A673 (cell line): ENCODE measurements at regions not wholly inside any gene's neighbourhood (a gene's known extent, or its start where the extent isn't known, plus 50 kb on each side); places are given as distances from the start of the nearest gene placed in this dataset.

Experiments used
- BruUV-seq: library from RNA; stranded (reverse); fragments of 400-500 nt; replicated peaks from 2 replicates; lab custom pipeline; 2021; lab: Mats Ljungman, UMichigan
- CTCF ChIA-PET: fragments of 300-600 bp; sonication (Branson Sonifier 250); formaldehyde crosslinking; loops from one replicate; lab custom pipeline; 2022; ENCODE audit warnings: antibody characterized with exemption; lab: Charles Lee
- POLR2A ChIA-PET: fragments of 300-600 bp; sonication (Branson Sonifier 250); formaldehyde crosslinking; loops from one replicate; lab custom pipeline; 2022; ENCODE audit warnings: antibody characterized with exemption; ENCODE audit not compliant: low non-redundant PET; lab: Charles Lee
- DNase-seq: peaks from one replicate; pipeline ENCODE4 v3.0.0-alpha.2; 2015; ENCODE audit warnings: low spot score
- H3K27ac ChIP-seq: fragments of 200-600 bp; sonication (generic); 2 replicates; pipeline ENCODE4 v1.5.1; 2016; ENCODE audit warnings: mixed run types, low read depth, mild to moderate bottlenecking, mixed read lengths, antibody characterized with exemption, low read length; ENCODE audit not compliant: poor library complexity, severe bottlenecking
- H3K27me3 ChIP-seq: fragments of 200-600 bp; sonication (generic); replicated peaks from 2 replicates; pipeline ENCODE4 v1.6.1; 2017; ENCODE audit warnings: mixed run types, low read depth, mild to moderate bottlenecking, mixed read lengths, antibody characterized with exemption, low read length; ENCODE audit not compliant: insufficient read depth, poor library complexity
- H3K36me3 ChIP-seq: fragments of 200-600 bp; sonication (generic); 2 replicates; pipeline ENCODE4 v1.6.1; 2016; ENCODE audit warnings: mixed run types, mild to moderate bottlenecking, mixed read lengths, antibody characterized with exemption, low read length; ENCODE audit not compliant: insufficient read depth, poor library complexity, severe bottlenecking
- H3K4me1 ChIP-seq: fragments of 200-600 bp; sonication (generic); 2 replicates; pipeline ENCODE4 v1.6.1; 2017; ENCODE audit warnings: mixed run types, mild to moderate bottlenecking, mixed read lengths, antibody characterized with exemption, low read length; ENCODE audit not compliant: insufficient read depth, poor library complexity, severe bottlenecking
- H3K4me3 ChIP-seq: fragments of 200-600 bp; sonication (generic); 2 replicates; pipeline ENCODE4 v1.5.1; 2016; ENCODE audit warnings: low read depth, mixed run types, mild to moderate bottlenecking, mixed read lengths, low read length; ENCODE audit not compliant: poor library complexity, severe bottlenecking
- H3K9me3 ChIP-seq: fragments of 200-600 bp; sonication (generic); 2 replicates; pipeline ENCODE4 v1.6.1; 2016; ENCODE audit warnings: mixed run types, low read depth, mild to moderate bottlenecking, mixed read lengths, antibody characterized with exemption, low read length; ENCODE audit not compliant: poor library complexity, severe bottlenecking
- EZH2 ChIP-seq: fragments of 200-600 bp; sonication (generic); IDR thresholded peaks from 2 replicates; pipeline ENCODE4 v1.6.1; 2017; ENCODE audit warnings: borderline replicate concordance, low read depth, mild to moderate bottlenecking, mixed read lengths, antibody characterized with exemption, low read length; ENCODE audit not compliant: poor library complexity, severe bottlenecking
- intact Hi-C: fragments of 100-400 bp; cut with micrococcal nuclease; formaldehyde crosslinking; loops from one replicate; pipeline ENCODE4 v1.10.0; 2022; ENCODE audit not compliant: unreplicated experiment
- TF ChIP-seq, protein P1 (sequence below): fragments of 300-800, 200-600 bp; sonication (generic); conservative IDR thresholded peaks from 2 replicates; pipeline ENCODE4 v1.5.1; 2017; ENCODE audit warnings: low read depth, mild to moderate bottlenecking, antibody characterized with exemption, low read length, moderate library complexity, mixed read lengths

DNA sequence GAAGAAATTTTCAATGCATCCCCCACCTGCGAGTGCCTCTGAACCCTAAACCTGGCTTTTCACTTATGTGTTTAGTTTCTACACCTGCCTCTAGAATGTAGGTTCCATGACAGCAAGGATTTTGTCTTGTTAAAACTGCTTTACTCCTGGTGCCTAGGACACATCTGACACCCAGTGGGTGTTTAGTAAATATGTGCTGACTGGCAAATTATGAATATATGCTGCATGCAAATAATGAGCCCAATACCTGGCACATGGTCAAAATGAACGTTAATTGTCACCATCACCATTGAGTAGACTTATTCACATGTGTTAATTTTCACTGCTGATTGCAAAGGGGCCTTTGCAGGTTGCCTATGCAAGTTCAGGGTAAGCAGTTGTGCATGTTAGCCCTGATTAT lies 249.9 kb upstream of the WWC1 start:
- H3K36me3 ChIP-seq, result no peaks in the 10 kb centered on the region
- no peak for DNase-seq
- no TSS peak for BruUV-seq
- no peak for TF ChIP-seq EZH2
- TF ChIP-seq, protein P1, sequence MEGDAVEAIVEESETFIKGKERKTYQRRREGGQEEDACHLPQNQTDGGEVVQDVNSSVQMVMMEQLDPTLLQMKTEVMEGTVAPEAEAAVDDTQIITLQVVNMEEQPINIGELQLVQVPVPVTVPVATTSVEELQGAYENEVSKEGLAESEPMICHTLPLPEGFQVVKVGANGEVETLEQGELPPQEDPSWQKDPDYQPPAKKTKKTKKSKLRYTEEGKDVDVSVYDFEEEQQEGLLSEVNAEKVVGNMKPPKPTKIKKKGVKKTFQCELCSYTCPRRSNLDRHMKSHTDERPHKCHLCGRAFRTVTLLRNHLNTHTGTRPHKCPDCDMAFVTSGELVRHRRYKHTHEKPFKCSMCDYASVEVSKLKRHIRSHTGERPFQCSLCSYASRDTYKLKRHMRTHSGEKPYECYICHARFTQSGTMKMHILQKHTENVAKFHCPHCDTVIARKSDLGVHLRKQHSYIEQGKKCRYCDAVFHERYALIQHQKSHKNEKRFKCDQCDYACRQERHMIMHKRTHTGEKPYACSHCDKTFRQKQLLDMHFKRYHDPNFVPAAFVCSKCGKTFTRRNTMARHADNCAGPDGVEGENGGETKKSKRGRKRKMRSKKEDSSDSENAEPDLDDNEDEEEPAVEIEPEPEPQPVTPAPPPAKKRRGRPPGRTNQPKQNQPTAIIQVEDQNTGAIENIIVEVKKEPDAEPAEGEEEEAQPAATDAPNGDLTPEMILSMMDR, result no peak
- no peak overlapping the region for H3K27ac ChIP-seq
- intact Hi-C loops, result no loop called here
- ChIA-PET POLR2A (no interaction called here), CTCF (no interaction called here)
- no peaks in the 10 kb centered on the region for H3K27me3 ChIP-seq
- no peaks in the 10 kb centered on the region for H3K9me3 ChIP-seq
- H3K4me3 ChIP-seq, result no peak overlapping the region
- H3K4me1 ChIP-seq, result peaks cover 22% of the 10 kb centered on the region

DNA sequence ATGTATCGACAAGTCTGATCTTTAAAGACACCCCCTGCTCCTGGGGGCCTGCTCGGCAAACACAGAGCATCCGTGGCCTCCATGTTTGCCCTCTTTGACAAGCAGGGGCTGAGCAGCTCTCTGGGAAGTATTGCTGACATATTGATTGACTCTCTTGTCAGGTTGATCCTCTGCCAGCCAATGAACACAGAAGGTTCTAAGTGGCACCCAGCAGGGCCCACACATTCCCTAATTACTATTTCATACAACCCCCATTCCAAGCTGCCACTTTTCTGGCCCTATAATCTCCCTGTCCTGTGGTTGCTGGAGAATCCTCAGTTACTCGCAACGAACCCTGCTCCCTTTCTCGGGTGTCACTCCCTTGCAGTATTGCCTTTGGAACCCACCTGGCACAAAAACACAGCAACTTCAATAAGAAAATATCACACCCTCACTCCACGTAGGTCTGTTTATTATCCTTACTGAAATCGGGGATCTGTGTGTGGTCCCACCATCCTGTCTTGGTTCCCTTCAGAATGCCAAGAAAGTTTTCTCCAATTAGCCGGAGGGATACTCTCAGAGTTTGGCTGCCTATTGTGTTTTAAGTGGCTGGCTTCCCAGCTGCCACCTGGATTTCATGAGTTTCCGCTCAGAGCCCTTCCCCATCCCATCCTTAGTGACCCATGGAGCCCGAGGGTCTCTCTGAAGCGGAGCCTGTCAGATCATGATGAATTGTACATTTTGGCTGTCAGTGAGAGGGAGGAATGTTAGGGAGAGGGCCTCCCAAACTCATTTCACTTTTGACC lies 249.0 kb upstream of the WWC1 start:
- H3K36me3 ChIP-seq, result no peaks in the 10 kb centered on the region
- CTCF ChIA-PET, result no interaction called here
- TF ChIP-seq, protein P1, result no peak
- no peak for TF ChIP-seq EZH2
- no peak overlapping the region for H3K4me3 ChIP-seq
- no TSS peak for BruUV-seq
- peaks cover 30% of the 10 kb centered on the region for H3K4me1 ChIP-seq
- no peak for DNase-seq
- H3K27ac ChIP-seq, result no peak overlapping the region
- POLR2A ChIA-PET, result no interaction called here
- H3K27me3 ChIP-seq, result no peaks in the 10 kb centered on the region
- no peaks in the 10 kb centered on the region for H3K9me3 ChIP-seq
- intact Hi-C loops, result no loop called here

DNA sequence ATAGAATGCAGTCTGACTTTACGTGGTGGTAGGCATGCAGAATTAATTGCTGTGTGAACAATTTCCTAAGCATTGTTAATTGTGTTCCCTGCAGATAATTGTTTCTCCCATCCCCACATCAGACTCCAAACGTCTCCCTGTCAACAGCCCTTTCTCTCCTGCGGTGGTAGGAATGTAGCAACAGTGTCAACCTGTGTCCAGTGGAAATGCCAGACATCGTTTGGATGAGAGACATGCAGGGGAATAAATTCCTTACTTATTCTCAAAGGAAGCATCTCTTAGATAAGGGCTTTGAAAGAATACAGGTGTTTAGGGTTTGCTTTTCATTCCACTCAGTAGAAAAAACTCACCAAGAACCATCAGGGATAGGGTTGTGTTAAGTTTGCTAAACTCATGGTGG lies 245.3 kb upstream of the WWC1 start:
- H3K27ac ChIP-seq, result no peak overlapping the region
- CTCF ChIA-PET, result interaction anchor here (1.3 kb wide), 1 partner anchor 31 kb away, joined by 3 read pairs; no protein-coding TSS in a partner anchor
- no peak overlapping the region for H3K4me3 ChIP-seq
- no peak for DNase-seq
- intact Hi-C loops, result no loop called here
- POLR2A ChIA-PET, result no interaction called here
- no peaks in the 10 kb centered on the region for H3K27me3 ChIP-seq
- no peak for TF ChIP-seq EZH2
- TF ChIP-seq, protein P1, result no peak
- no peaks in the 10 kb centered on the region for H3K9me3 ChIP-seq
- no TSS peak for BruUV-seq
- peaks cover 43% of the 10 kb centered on the region for H3K4me1 ChIP-seq
- H3K36me3 ChIP-seq, result no peaks in the 10 kb centered on the region
